ENCODE measurements at regions not wholly inside any gene's neighbourhood (a gene's known extent, or its start where the extent isn't known, plus 50 kb on each side); places are given as distances from the start of the nearest gene placed in this dataset.

DNA sequence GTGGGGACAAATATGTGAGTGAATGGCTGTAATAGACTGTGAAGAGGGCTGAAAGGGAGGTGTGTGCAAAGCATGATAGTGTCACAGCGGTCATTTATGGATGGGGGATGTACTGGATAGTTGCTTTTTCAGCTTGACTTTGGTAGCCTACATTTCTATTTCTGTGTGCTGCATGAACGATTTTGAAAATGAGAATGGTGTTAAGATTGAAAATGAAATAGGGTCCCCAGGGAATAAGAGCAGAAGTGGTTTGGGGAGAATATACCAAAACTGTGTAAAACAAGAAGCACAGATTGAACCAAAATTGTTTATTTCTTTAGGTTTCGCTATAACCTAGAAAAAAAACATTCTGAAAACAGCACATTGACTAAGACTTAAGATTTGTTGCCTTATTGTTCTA is 58.8 kb upstream of the CLNK start:
- Histone ChIP-seq H3K36me3 (no peaks in the 10 kb centered on the region), H3K27me3 (no peaks in the 10 kb centered on the region), H3K27ac (peak overlapping the region in 1 of 4 donors; percentile 6), H3K9me3 (no peaks in the 10 kb centered on the region), H3K4me1 (no peaks in the 10 kb centered on the region), H3K4me3 (no peak overlapping the region)
- DNase-seq: no peak
- TF ChIP-seq, protein P1, sequence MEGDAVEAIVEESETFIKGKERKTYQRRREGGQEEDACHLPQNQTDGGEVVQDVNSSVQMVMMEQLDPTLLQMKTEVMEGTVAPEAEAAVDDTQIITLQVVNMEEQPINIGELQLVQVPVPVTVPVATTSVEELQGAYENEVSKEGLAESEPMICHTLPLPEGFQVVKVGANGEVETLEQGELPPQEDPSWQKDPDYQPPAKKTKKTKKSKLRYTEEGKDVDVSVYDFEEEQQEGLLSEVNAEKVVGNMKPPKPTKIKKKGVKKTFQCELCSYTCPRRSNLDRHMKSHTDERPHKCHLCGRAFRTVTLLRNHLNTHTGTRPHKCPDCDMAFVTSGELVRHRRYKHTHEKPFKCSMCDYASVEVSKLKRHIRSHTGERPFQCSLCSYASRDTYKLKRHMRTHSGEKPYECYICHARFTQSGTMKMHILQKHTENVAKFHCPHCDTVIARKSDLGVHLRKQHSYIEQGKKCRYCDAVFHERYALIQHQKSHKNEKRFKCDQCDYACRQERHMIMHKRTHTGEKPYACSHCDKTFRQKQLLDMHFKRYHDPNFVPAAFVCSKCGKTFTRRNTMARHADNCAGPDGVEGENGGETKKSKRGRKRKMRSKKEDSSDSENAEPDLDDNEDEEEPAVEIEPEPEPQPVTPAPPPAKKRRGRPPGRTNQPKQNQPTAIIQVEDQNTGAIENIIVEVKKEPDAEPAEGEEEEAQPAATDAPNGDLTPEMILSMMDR (IDR thresholded peaks at IDR 0.05): no peak
- TF ChIP-seq POLR2A (IDR thresholded peaks at IDR 0.05): no peak

DNA sequence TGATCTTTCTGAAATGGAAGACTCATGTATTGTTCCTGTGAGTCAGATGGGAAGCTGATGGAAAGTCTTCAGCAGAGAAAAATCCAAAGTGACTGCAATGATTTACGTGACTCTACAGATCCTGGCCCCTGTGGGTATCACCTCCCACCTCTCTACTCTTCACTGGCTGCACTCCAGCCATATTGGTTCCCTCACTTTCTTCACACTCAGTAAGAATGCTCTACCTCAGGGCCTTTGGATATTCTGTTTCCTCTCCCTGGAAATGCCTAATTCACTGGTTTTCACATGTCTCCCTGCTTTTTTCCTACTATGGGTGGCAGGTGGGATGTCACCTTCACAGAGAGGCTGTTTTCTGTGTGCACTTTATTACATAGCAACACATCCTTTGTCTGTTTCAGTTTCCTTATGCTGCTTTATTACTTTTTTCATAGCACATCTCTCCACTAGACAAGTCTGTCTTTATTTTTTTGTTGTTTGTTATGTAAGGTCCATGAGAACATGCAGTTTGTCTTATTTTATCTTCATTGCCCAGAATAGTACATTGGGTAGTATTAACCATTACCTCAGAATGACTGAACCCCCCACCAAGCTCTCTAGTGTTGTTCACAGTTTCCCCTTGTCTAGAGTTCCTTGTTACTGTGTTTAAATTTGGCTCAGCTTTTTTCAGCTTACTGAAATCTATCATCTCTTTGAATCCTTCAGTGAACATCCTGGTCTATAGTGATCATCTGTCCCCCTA is 57.6 kb upstream of the CLNK start:
- TF ChIP-seq, protein P1 (IDR thresholded peaks at IDR 0.05): no peak
- no peak for TF ChIP-seq POLR2A (IDR thresholded peaks at IDR 0.05)
- Histone ChIP-seq H3K36me3 (no peaks in the 10 kb centered on the region), H3K27me3 (no peaks in the 10 kb centered on the region)

DNA sequence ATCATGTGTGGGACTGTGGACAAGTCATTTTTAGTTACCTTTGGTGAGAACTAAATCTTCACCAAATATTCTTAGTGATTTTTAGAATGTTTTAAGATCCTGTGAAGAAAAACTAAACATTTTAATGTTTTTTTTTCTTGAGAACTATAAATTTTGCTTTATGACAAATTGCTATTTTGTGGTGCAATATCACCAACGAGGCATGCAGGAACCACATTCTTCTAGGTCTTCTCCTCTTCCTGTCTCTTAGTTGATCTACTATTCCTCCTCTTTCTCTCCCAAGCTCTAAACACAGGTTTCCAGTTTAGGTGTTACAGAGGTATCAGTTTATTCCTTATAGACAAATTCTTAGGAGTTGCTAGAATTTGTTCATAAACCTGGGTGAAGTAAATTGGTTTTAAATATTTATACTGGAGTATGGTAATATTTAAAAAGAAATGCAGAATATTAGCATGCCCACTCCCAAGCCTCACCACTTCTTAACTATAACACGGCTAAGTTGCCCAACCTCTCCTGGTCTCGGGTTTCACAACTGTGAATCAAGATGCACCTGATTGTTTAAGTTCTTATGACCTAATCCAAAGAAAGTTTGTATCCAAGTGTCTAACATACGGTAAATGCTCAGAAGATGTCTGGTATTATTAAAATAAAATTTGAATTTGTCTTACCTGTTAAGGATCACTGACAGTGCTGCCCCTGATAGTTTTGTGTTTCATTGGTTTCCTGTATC is 56.5 kb upstream of the CLNK start:
- TF ChIP-seq, protein P1 (IDR thresholded peaks at IDR 0.05): no peak
- no peak for TF ChIP-seq POLR2A (IDR thresholded peaks at IDR 0.05)
- H3K36me3 ChIP-seq: no peaks in the 10 kb centered on the region

More for the DNA sequence above, 57.6 kb upstream of the CLNK start:
- no peak overlapping the region for H3K4me3 ChIP-seq
- no peak for DNase-seq
- no peak overlapping the region for H3K27ac ChIP-seq
- no peaks in the 10 kb centered on the region for H3K4me1 ChIP-seq
- H3K9me3 ChIP-seq: no peaks in the 10 kb centered on the region

DNA sequence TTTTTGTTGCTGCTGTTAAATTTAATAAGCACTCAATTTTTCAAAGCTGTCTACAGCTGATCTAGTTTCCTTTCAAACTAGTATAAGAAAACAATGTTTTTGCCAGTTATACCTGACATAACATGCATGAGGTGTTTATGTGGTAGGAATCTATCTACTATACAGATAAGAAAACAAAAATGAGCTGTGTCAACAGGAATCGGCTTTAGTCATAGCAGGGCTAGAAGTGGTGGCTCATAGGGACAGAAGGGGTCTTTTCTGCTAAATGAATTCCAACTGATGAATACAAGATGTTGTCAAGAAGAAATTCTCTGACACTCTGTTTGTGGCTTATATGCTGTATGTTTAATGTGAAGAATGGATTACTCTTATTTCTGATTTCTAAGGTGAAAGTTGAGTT is 55.7 kb upstream of the CLNK start:
- no peaks in the 10 kb centered on the region for H3K36me3 ChIP-seq
- no peaks in the 10 kb centered on the region for H3K4me1 ChIP-seq
- no peak for TF ChIP-seq POLR2A (IDR thresholded peaks at IDR 0.05)
- TF ChIP-seq, protein P1 (IDR thresholded peaks at IDR 0.05): no peak
- no peaks in the 10 kb centered on the region for H3K9me3 ChIP-seq
- no peak overlapping the region for H3K27ac ChIP-seq
- no peak overlapping the region for H3K4me3 ChIP-seq
- H3K27me3 ChIP-seq: no peaks in the 10 kb centered on the region
- DNase-seq: no peak

More for the DNA sequence above, 56.5 kb upstream of the CLNK start:
- Histone ChIP-seq H3K4me3 (no peak overlapping the region), H3K9me3 (no peaks in the 10 kb centered on the region), H3K27me3 (no peaks in the 10 kb centered on the region), H3K4me1 (no peaks in the 10 kb centered on the region), H3K27ac (no peak overlapping the region)
- DNase-seq: no peak

DNA sequence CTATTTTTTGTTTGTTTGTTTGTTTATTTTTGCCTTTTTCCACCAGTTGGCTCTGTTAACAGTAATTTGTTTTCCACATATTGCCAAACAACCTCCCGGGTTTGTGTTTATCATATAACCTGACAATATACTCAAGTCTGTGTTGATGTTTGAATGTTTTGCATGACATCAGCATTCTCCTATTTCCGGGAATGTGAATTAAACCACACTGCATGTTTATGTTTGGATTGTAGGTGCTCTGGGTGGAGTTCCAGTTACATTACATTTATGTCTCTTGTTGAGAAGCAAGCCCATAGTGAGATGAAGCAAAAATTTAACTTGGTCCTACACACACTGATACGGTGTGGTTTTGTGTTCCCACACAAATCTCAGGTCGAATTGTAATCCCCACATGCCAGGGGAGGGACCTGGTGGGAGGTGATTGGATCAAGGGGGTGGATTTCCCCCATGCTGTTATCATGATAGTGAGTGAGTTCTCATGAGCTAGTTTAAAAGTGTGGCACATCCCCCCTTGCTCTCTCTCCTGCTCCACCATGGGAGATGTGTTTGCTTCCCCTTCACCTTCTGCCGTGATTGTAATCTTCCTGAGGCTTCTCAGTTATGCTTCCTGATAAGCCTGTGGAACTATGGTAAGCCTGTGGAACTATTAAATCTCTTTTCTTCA is 54.4 kb upstream of the CLNK start:
- Histone ChIP-seq H3K9me3 (no peaks in the 10 kb centered on the region), H3K36me3 (no peaks in the 10 kb centered on the region), H3K27ac (no peak overlapping the region), H3K27me3 (no peaks in the 10 kb centered on the region), H3K4me1 (no peaks in the 10 kb centered on the region), H3K4me3 (no peak overlapping the region)
- no peak for DNase-seq
- TF ChIP-seq POLR2A (IDR thresholded peaks at IDR 0.05): no peak
- TF ChIP-seq, protein P1 (IDR thresholded peaks at IDR 0.05): no peak
